ENCODE measurements at regions not wholly inside any gene's neighbourhood (a gene's known extent, or its start where the extent isn't known, plus 50 kb on each side); places are given as distances from the start of the nearest gene placed in this dataset.
A peak's percentile ranks its signal among the peaks of the same experiment; 100 is the strongest.

DNA sequence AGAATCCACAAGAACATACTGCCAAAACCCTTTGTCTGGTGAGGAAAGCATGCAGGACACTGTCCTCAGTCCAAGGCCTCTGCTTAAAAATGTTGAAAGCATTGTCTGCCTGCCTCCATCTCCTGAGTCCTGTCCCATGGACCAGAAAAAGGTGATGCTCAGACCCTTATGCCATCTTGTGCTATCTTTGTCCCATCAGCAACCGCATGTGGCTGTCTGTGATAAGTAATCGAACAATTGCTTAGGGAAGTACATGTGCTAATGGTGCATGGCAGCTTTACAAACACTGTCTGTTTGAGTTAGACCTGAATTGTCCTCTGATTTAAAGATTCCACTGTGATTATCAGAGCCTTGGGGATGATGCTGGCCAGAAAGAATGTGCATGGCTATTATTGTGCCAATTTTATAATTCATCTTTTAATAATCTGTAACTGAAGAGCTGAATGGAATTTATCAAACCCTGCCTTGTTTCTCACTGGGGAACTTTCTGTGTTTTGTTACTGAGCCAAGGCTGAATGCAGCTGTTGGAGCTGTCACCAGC is 177.5 kb downstream of the DACT1 start:
- DNase-seq = no peak

DNA sequence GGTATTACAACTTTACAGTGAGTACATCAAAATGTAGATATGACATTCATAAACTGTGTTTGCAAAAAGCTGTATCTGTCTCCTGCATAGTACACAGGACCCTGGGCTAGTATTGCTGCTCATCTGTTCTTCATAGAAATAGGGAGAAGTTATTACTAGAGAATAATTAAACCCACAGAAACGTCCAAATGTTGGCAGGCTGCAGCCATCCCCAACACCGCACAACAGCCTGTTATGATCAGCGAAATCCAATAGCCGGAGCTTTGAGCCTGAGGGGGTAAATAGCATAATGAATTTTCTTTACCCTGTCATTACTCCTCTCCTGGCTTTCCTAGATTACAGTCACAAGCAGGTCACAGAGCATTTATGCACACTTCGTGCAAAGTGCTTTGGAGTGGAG is 178.0 kb downstream of the DACT1 start:
- no peak for DNase-seq

DNA sequence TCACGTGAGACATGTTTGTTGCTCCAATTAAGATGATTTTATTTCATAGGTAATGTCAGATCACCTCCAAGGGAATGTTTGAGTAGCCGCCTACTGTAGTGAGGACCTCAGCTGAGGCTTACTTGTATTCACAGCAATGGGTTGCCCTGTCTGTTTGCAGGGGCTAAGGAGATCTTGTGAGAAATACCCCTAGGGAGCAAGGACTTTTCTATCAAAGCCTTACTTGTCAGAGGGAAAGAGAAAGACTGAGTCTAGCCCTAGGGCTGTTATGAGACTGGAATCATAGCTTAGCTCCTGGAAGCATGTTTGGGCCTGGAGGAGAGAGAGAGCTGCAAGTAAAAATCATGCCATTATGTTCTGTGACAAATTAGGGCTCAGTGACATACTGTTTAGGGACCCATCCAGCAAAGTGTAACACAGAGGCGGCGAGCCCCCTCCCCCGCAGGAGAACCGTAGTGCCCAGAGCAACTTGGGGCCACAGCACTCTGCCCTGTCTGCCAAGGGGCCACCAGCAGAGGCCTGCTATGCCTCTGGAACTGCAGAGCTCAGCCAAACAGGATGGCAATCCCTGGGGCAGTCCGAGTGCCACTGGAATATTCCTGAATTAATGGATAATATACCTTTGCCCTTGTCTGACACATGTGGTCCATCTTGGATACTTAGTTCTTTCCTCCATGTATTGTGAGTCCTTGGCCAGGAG is 178.8 kb downstream of the DACT1 start:
- no peak for DNase-seq

DNA sequence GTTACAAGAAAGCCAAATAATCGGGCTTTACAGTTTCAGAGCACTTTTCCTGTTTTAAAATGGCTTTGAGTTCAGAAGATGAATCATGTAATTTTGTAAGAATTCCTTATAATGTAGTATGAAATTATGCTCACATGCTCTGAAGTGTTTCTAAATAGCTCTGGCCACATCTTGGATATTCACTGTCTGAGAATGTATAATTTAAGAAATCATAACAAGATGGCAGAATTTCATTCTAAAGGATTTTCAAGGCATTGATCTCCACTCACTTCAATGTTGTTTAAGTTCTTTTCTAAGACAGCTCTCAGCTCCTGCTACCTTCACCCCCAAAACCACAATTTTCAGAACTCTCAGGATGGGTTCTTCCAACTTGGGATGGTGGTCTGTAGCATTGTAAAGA is 180.1 kb downstream of the DACT1 start:
- no peak for DNase-seq

DNA sequence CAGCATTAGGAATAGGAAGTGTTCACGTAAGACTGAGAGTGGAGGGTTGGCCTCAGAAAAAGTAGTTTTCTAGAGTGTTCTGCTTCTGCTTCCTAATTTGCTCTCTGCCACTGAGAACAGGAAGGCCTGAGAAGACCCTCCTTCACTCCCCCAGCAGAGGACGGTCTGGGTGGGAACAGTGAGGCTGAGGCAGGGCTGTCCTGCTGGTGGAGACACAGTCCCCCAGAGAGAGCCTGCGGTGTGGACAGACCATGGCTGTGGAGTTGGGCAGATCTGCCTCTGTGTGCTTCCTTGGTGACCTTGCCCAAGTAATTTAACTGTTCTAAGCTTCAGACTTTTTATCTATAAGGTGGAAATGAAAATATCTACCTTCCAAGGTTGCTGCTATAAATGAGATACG is 182.3 kb downstream of the DACT1 start:
- DNase-seq = no peak

DNA sequence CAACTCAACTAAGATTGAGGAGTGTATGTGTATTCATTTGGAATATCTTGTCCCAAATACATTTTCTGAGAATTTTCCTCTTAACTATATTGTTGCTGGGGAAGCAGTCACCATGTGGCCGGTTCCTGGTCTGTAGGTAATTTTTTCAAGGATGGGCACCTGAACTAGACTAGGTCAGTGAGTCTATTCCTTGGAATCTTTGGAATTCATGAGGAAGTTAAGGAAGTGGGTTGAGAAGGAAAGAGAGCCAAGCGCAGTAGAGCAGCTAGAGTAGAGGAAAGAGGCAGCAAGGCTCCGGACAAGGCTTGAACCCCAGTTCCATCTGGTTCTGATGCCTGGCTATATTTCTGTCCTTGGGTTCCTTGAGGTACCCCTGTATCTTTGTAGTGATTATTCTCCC is 183.7 kb downstream of the DACT1 start:
- DNase-seq = no peak

DNA sequence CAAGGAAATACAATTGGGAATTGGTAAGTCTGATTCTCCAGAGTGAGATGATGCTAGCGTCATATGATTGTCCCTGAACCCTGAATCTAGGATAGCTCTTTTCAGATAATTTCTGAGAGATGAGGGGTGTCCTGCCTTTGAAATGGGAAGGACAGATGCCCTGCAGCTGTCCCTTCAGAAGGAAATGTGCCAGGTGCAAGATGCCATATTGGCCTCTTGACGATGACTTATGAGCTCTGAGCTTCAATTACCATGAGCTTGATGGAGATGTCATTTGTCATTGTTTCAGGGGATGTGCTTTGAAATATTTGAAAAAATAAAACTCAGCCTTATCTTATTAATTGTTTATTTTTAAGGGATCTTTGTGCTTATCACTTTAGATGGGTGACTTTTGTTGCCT is 185.1 kb downstream of the DACT1 start:
- DNase-seq = no peak

DNA sequence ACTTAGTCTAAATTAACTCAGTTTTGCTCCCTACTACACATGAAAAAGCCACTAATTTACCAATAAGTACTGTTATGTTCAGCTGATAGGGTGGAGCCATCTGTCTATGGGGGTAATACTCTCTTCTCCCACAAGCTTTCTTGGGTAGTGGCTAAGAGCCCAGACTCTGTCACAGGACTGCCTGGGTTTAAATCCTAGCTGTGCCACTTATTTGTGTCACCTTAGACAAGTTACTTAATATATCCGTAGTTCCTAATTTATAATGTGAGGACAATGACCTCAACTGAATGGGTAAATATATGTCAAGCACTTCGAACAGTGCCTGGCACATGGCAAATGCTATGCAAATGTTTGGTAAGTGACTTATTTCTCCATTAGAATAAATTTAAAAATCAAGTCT is 185.6 kb downstream of the DACT1 start:
- DNase-seq = no peak

DNA sequence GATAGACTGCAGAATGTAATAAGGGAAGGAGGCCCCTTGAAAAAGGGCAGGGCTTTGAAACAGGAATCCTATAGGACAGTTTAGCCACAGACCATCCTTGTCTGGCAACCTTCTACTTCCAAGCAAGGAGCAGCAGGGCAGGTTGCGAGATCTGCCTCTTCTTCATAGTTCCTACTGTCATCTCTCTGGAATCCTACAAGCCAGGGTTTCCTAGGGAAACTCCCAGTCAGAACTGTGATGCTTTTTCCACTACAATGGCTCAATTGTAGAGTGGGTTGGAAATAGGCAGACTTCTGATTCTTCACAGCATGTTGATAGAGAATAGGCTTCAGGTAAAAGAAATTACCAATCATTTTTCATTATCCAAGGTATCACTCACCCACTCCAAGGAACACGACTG is 186.3 kb downstream of the DACT1 start:
- DNase-seq = no peak

DNA sequence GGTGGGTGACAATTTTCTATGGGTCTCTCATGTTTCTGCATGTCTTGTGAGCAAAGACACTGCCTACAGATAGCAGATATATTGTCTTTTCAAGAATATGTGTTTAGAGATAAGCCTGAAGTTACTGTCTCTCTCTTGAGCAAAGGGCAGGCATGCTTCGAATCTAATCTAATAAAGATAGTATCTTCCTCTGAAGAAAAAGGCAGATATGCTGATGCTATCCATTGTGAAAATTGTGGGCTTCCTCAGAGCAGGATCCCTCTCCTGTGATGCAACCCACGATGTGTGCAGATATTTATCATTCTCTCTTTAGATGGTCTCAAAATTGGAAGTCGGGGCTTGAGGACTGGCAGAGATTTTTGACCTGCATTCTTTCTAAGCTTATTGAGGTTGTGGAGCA is 187.0 kb downstream of the DACT1 start:
- no peak for DNase-seq

DNA sequence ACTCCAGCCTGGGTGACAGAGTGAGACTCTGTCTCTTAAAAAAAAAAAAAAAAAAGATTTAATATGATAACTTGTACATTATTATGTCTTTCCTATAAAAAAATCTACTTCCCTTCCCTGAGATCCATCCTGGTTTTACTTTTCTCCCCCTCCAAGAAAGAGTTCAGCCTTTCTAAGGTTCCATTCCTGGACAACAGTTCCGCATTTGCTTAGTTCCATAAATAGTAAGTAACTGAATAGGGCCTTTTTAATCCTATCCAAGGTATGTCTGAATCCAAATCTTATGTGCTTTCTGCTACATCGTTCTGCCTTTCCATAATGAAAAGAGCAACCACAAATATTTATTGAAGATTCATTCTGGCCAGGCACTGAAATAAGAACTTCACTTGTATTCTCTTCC is 187.8 kb downstream of the DACT1 start:
- no peak for DNase-seq

DNA sequence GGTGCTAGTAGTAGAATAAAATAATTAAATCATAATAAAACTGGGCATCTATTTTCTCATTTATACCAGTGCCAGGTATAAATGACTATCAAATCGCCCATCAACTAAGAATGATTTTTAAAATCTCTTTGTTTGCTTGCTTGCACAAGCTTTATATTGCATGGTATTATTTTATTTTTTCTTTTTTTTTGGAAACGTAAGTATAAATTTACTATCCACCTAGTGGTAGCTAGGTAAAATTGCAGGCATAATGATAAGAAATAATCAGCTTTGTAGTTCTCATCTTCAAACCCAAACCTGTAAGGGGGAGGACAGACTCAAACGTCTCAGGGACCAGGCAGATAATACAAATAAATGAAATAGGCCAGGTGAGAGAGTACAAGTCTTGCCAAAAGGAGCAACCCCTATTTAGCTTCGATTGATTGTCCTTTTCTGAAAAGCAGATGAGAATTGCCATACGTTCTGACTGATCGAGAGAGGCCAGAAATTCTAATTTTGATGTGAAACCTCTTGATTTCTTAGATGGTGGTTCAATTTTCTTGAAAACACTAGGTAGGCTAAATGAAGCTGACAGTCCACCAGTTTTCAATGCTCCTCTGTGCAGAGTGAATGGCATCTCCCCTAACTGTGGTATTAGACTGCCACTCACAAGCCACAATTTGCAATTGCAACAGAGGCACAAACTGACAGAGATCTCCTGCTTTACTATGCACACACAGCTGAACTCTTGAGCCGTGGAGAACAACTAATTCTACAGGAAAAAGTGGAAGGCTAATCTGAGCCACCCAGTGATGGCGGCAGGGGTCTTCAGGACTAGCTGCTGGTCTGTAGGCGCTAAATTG is 189.3 kb downstream of the DACT1 start:
- DNase-seq = peak in 1 of 5 experiments; percentile 36

DNA sequence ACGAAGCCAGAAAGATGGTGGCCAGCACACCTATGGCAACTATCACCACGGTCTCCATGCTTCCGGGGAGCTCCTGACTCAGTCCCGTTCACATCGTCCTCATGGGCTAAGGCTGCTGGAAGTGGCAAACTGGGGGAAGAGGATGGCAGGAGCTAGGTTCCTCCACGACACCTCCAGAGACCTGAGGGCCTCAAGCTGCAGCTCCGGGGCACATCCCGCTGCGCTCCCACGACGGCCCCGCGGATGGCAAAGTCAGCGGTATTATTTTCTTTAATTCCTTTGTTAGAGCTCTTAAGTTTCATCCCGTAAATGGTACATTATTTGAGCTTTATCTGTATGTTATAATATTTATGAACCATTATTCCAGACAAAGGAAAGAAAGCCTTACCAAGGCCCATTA is 190.5 kb downstream of the DACT1 start:
- no peak for DNase-seq

DNA sequence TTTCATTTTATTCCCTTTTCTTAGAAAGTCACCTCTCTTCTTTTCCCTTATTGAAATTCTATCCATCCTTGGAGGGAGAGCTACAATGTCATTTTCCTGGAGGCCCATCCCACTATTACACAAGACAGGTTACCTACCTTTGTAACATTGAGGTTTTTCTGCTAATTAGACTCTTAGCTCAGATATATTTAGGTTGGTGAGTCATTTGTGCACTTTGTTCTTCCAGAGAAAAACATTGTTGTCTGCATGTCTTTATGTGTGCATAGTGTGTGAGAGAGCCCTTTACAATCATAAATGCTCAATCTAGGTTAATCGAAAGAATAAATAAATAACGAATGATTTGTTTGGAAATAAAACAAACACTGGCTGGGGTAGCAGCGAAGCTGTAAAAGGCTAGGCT is 191.8 kb downstream of the DACT1 start:
- DNase-seq = peak in 1 of 5 experiments; percentile 67

DNA sequence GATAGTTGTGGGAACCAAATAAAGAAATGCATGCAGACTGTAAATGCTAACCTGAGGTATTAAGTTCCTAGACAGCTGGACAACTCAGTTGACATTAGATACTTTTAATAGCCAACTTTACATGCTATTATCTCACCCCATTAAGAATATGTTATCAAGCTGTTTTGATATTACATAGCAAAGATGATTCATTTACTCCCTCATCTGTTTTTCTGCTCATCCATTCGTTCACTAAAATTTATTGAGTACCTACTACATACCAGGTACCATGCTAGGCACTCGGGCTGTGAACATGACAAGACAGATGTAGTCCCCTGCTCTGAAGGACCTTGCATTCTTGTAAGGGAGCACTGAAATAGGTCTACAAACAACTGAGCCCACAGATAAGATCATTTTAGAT is 192.4 kb downstream of the DACT1 start:
- no peak for DNase-seq

DNA sequence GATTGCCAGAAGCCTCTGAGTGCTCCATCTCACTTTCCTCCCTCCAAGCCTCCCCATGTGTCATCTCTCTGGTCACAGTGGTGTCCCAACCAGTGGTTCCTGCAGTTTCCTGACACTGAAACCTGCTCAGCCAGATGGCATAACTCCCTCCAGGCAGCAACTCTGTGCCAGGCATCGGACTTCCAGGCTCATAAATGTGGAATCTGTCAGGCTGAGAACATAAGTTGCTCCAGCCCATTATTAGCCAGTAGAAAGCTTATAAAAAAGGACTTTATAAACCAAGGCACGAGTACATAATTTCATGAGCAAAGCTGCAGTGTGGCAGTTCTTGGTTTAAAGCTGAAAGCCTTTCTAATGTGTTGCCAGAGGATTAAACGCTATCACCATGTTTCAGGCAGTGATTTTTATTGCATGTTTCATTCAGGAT is 194.3 kb downstream of the DACT1 start:
- DNase-seq = no peak

DNA sequence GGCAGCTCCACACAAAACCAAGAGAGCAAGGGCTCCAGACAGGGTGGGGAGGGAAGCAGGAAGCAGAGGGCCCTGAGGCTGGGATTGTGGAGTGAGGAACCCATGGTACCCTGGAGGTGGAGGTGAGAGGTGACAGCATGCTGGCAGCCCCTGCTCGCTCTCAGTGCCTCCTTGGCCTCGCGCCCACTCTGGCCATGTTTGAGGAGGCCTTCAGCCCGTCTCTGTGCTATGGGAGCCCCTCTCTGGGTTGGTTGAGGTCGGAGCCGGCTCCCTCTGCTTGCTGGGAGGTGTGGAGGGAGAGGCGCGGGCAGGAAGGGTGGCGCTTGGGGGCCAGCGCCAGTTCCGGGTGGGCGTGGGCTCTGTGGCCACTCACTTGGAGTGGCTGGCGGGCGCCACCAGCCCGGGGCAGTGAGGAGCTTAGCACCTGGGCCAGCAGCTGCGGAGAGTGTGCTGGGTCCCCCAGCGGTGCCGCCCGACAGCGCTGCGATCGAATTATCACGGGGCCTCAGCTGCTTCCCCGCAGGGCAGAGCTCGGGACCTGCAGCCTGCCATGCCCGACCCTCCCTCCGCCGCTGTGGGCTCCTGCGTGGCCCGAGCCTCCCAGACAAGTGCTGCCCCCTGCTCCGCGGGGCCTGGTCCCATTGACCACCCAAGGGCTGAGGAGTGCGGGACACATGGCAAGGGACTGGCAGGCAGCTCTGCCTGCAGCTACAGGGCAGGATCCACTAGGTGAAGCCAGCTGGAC is 196.0 kb downstream of the DACT1 start:
- DNase-seq = no peak

DNA sequence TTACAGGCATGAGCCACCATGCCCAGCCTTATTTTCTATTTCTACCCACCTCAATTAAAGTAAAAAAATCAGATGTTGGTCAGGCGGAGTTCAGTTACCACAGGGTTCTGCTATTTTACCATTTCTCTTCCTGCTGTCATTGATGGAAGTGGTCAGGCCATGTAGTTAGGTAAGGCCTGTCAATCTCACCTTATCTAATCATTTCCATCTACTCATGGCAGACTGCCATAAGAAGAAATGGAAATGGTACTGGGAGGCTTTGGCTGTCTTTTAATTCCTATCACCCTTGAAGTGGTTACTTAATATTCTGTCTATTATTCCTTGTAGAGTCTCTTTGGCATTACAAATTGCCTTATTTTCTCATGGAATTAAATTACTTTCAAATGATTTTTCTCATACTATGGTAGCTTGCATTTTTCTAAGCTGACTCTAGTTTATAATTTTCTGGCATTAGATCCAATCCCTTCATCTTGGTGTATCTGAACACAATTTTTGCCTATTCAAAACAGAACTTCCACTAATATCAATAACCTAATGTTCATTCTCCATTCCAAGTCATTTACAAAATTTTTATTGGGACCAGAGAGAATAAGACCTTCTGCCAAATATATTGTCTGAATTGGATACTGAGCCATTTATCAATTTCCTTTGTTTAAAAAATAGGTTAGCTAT is 198.7 kb downstream of the DACT1 start:
- no peak for DNase-seq

DNA sequence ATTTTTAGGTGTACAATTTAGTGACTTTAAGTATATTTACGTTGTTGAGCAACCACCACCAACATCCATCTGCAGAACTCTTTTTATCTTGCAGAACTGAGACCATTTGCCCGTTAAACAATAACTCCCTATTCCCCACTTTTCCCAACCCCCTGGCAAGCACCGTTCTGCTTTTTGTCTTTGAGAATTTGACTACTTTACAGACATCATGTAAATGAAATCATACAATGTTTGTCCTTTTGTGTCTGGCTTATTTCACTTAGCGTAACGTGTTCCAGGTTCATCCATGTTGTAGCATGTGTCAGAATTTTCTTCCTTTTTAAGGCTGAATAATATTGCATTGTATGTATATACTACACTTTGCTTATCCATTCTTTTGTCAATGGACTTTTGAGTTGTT is 201.5 kb downstream of the DACT1 start:
- no peak for DNase-seq

DNA sequence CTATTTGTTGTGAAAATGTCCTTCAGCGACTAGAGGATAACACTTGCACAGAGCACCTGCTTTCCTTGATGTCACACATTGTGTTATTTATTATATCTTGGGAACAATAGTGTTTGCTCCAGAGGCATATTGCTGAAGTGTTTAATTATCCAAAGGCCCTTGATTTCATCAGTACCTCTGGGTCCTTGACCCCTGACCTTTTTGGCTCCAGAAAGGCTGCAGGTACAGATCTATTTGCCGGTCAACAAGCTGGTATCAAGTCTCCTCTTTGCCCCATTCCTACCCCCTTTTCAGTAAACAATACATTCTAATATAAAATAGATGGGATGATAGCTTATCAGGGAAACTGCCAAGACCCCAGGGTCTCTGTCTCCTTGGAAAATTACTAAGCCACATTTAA is 206.8 kb downstream of the DACT1 start:
- no peak for DNase-seq

DNA sequence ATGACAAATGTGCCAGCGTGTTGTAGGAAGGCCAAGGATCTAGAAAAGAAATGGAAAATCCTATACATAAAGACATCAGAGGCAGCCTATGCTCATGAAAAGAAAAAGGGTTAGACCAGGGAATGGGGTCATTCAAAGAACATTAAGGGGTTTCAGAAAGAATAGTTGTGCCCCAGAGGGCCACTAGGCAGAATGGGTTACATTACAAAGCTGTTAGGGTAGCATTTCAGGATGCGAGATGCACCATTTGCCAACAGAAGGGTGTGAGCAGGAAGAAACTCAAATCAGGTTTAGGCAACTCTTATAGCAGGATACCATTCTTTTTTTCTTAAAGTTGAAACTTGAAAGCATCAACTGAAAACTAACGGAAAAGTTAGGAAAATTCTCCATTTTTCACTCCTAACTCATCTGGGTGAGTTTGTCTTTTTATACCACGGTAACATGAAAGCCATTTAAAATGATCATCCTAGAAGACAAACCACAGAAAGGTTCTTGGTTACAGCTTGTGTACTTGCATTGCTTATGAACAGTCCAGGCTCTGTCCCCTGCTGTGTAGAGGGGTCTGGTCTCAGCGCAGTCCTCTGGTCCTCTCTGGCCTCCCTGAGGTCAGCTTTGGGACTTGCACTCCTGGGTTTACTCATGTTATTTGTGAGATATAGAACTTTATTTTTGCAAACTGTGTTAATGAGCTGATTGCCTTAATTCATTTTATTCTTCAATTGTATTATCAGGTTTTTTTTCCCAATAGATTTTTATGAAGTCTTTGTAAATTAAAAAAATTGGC is 209.1 kb downstream of the DACT1 start:
- DNase-seq = no peak

DNA sequence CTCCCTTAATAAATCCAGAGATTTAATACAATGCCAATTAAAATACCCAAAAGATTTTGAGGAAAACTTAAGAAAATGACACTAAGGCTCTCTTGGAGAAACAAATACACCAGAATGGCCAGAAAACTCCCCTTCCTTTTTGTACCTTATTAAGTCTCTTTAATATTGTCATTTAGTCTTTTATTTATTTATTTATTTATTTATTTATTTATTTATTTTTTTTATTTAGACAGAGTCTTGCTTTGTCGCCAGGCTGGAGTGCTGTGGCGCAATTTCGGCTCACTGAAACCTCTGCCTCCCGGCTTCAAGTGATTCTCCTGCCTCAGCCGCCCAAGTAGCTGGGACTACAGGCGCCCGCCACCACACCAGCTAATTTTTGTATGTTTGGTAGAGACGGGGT is 210.6 kb downstream of the DACT1 start:
- DNase-seq = no peak

Measured in T-helper 2 cell (primary cell).